LNCAP (cell line): ENCODE measurements at regions not wholly inside any gene's neighbourhood (a gene's known extent, or its start where the extent isn't known, plus 50 kb on each side); places are given as distances from the start of the nearest gene placed in this dataset.

Source experiments
- TF ChIP-seq, protein P1 (sequence below): fragments of 450-650 bp; IDR thresholded peaks from 2 replicates; pipeline ENCODE4 v1.5.1; 2017; ENCODE audit warnings: mild to moderate bottlenecking

- TF ChIP-seq, protein P1, sequence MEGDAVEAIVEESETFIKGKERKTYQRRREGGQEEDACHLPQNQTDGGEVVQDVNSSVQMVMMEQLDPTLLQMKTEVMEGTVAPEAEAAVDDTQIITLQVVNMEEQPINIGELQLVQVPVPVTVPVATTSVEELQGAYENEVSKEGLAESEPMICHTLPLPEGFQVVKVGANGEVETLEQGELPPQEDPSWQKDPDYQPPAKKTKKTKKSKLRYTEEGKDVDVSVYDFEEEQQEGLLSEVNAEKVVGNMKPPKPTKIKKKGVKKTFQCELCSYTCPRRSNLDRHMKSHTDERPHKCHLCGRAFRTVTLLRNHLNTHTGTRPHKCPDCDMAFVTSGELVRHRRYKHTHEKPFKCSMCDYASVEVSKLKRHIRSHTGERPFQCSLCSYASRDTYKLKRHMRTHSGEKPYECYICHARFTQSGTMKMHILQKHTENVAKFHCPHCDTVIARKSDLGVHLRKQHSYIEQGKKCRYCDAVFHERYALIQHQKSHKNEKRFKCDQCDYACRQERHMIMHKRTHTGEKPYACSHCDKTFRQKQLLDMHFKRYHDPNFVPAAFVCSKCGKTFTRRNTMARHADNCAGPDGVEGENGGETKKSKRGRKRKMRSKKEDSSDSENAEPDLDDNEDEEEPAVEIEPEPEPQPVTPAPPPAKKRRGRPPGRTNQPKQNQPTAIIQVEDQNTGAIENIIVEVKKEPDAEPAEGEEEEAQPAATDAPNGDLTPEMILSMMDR: no peak
Measured at GRCh38 chr5:6248132-6248531, 130.2 kb downstream of the MED10 start.

DNA sequence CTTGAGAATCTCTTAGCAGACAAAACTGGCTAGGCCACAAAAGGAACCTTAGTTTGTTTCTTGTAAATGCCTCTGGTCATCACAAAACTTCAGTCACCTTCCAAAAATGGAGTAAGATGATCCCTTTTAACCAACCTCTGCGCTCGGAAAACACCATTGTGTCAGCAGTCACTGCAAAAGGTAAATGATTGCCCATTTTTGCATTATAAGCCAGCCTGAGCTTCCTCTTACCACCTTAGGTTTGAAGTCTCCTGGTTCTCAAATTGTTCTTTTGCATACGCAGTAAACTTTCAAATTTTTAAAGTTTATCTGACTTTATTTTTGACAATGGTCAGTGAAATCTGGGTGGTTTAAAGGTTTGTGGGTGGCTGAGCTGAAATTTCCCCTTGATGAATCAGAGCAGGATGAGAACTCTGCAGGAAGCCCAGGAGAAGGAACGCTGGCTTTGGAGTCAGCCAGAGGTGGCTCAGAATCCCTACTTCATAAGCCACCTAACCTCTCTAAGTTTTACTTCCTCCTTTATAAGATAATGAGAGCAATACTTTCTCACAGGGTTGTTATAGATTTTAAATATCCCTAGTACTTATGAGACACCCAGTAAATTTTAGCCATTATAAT lies 131.4 kb downstream of the MED10 start:
- TF ChIP-seq, protein P1: no peak

DNA sequence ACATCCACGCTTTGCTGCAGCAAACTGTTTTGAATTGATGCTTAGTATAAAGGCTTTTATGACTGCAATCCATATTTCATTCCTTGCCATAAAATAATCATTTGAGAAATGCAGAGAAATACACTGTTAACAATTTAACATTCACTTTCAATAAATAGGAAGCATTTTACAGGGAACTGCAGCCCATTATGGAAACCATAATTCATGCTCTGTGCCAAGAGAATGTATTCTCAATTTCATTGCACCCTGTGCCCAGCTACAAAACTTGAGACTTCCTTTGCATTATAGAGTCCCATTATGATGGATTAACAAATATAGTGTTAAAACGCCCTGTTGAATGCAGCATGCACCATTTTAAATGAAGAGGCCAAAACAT lies 134.0 kb downstream of the MED10 start:
- TF ChIP-seq, protein P1: no peak

GRCh38 chr5:6243706-6244338 lies 134.5 kb downstream of the MED10 start:
- TF ChIP-seq, protein P1: no peak

GRCh38 chr5:6236858-6237481 lies 141.4 kb downstream of the MED10 start:
- TF ChIP-seq, protein P1: no peak

- TF ChIP-seq, protein P1: no peak
Measured at GRCh38 chr5:6236170-6236793, 142.1 kb downstream of the MED10 start.

DNA sequence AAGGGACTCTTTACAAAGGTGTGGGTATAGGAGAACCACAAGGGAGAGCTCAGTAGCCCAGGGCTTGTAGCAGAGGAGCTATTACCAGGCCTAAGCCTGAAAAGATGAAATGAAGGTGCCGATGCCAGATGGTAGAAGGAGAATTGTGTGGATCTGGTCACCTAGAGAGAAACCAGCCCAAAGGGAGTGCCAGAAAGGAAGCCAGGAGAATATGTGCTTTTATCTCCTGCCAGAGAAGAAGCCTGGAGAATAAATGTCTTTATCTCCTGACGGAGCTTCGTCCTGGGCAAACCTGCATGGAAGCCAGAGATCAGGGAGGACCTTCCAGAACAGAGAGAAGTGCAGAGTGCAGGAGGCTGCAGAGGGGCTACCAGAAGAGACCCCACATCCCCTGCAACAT lies 142.6 kb downstream of the MED10 start:
- TF ChIP-seq, protein P1: no peak
